SK-N-DZ (cell line): ENCODE measurements at regions not wholly inside any gene's neighbourhood (a gene's known extent, or its start where the extent isn't known, plus 50 kb on each side); places are given as distances from the start of the nearest gene placed in this dataset.

Experiments used
- DNase-seq: peaks from one replicate; pipeline ENCODE4 v3.0.0-alpha.2; 2015; ENCODE audit warnings: low spot score

- DNase-seq, result peak; percentile 52
These were observed 587.7 kb downstream of the BRD1 start for GRCh38 chr22:49240016-49240380.

GRCh38 chr22:49239264-49240015, 588.2 kb downstream of the BRD1 start:
- no peak for DNase-seq

DNA sequence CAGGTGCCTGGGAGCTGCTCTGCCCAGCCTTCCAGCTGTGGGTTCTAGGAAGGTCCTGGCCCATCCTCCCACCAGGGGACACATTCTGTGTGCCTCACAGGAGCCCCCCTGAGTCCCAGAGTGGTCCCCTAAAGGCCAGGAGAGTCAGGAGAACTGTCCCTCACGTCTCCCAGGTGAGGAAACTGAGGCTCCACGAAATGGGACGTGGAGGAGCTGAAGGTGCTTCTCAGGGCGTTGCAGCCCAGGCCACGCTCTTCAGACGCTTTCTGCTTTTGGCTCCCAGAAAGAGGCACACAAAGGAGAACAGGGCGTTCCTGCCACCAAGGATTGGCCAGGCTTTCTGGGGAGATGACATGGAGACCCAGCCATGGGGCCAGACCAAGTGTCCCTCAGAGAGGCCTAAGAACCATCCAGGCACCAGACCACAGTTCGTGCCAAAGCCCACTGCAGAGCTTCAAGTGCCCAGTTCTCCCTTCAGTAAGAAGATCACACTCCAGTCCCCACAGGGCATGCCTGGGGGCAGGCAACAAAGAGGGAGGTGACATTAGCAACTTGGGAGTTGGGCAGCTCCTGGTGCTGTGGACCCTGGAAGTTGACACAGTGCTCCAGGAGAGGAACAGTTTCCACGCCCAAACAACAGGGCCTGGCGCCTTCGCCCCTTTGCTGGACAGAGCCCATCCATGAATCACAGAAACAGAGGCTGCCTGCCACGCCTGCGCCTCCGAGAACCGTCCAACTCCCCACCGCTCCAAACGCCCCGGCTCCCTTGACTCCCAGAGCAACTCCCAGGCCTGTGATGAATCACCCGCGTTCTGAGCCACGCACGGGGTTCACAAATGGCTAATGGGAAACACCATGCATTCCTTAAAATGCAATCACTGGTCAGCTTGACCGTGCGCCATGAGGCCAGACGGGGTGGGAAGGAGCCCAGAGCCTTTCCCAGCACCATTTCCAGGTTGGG, 589.2 kb downstream of the BRD1 start:
- no peak for DNase-seq

DNA sequence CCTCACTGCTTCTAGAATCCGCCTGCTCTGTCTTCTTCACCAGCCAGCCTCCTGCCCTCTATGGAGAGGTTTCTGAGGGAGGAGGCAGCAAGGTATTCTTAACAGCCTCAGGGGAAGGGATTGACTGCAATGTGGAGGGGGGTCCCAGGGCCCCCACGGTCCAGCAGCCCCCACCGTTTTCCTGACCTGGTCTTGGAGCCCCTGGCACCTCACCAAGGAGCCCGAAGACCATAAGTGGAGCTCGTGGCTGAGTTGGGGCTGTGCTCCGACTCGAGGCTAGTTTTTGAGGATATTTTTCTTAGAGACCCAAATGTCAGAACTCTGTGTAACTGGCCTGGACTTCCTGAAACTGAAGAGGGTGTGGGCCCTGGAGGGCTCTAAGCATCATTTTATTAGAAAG, 590.0 kb downstream of the BRD1 start:
- no peak for DNase-seq

DNA sequence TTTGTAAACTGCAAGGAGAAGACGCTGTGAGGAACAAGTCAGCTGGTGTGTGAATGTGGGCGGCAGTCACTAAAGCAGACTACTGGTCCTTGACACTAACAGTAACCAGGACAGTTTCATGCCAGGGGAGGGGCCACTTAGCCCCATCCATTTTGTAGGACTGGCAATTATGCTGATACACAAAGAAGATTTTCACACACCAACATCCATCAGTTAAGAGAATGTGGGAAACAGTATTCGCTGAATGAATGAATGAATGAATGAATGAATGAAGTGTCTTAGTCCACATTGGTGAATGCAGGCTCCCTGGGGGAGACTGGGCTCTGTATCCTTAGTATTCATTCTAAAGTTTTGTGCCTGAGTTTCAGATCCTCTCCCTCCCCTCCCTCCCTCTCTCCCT, 590.4 kb downstream of the BRD1 start:
- peak; percentile 31 for DNase-seq

GRCh38 chr22:49236541-49237075, 591.1 kb downstream of the BRD1 start:
- no peak for DNase-seq

DNA sequence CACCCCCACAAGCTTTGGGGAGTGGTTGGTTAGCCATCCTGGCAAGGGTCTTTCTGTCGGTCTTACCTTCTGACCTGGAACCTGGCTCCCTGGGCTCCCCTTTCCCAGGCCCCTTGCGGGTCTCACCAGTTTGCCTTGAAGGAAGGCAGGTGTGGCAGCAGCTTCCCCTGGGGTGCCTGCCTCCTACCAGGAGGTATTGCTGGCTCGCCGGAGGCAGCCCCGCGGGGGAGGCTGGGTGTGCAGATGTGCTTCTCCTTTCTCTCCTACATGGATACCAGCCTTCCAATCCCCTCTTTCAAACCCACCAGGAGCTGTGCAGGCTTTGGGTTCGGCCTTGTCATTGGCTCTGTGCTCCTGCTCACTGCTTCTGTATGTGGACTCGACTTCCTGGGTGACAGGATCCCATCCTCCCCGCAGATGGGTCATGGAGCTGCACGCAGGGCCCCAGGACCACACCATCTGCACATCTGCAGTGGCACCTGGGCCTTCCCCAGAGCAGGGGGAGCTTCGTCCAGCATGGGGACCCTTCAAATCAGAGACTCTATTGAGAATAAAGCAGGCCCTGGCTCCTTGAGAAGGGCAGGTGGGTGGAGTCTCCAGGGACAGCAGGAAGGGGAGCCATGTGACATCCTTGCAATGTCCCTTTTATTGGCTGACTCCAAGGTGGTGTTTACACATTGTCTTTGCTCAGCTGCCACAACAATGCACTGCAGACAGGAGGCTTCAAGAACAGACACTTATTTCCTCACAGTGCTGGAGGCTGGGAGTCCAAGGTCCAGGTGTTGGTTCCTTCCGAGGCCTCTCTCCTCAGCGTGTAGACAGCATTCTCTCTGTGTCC, 592.0 kb downstream of the BRD1 start:
- peak; percentile 24 for DNase-seq

DNA sequence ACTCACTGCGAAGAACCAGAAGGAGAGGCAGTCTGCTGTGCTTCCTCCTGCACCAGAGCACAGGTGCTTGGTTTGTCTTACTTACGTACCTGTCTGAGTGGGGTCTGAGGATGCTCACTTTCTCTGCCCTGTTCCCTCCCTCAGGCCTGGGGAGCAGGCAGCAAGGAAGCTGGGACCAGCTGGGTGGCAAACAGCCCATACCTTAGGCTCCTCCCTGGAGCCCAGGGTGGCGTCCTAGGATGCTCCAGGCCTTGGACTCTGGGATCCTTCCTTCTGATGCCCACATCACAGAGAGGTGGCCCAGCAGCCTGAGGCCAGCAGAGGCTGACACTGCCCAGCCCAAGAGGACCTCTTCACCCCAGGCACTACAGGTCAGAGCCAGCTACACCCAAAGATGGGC, 593.2 kb downstream of the BRD1 start:
- no peak for DNase-seq

- no peak for DNase-seq
These were observed 594.1 kb downstream of the BRD1 start for GRCh38 chr22:49233507-49234100.

DNA sequence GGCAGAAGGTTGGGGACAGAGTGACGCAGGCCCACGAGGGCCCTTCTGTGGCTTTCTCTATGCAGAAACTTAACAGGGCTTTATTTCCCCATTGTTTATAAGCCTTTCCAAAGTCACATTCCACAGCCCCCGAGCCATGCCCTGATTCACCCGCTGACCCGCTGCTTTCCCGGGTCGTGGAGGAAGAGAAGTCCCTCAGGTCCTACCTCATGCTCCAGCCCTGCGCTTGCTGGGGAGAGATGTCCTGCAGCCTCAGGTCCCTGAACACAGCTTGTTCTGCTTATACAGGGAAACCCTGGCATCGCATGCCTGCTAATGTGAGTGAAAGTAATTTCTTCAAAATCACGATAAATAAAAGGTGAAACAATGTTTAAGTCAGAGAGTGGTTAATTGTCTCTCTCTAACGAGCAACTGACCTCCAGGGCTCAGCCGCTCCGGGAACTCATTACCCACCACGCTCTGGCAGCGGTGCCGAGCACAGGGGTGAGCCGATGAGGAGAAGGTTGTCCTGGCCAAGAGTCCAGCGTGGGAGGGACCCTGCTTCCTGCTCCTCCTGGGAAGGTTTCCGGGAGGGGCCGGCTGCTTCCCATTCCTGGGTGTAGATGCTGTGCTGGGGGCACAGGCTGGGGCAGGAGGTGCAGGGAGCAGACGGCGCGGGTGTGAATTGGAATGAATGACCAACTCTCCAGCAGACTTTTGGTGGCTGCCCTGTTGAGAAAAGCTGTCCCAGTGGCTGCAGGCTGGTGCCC, 595.2 kb downstream of the BRD1 start:
- no peak for DNase-seq

DNA sequence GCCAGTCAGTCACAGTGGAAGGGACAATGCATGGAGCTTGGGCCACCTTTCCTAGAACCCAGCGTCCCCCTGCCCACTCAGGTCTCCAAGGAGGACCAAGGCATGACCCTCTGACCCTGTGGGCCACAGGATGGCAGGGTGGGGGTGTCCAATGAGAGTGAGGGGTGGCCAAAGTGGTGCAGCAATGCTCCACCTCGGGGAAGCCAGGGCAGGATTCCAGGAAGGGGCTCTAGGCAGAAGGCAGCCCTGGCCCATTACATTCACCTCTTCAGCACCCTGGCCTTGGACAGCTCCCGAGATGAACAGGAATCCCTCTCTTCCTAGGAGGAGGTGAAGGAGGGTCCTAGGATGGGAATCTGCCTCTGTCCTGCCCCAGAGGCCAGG, 597.5 kb downstream of the BRD1 start:
- no peak for DNase-seq

GRCh38 chr22:49229483-49230193, 598.0 kb downstream of the BRD1 start:
- DNase-seq, result no peak

GRCh38 chr22:49228431-49229037, 599.1 kb downstream of the BRD1 start:
- DNase-seq, result no peak

DNA sequence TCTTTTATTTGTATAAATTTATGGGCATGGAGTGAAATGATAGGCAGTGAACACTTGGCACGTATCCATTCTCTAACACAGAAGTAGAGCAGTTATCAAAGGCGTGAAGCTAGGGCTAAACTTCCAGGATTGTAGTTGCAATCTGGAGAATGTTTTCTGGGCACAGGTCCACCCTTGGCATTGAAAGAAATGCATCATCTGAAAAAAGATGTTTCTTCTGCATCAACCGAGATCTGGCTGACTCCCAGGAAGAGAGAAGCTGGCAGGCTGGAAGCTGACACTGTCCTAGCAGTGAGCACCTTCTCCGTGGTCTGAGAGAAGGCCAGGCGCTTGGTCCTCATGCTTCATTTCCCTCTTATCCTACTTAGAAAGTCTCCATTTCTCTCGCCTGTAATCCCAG, 600.0 kb downstream of the BRD1 start:
- DNase-seq, result no peak

DNA sequence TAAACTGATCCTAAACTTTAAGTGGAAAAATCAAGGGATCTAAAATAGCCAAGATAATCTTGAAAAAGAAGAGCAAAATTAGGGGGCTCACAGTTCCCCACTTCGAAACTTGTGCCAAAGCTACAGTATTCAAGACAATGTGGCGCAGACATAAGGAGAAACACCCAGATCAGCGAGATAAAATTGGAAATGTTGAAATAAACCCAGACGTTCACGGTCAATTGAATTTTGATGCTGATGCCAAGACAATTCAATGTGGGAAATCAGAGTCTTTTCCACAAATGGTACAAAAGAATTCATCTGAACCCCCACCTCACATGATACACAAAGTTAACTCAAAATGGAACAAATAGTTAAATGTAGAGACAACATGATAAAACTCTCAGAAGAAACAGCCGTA, 601.6 kb downstream of the BRD1 start:
- no peak for DNase-seq

DNA sequence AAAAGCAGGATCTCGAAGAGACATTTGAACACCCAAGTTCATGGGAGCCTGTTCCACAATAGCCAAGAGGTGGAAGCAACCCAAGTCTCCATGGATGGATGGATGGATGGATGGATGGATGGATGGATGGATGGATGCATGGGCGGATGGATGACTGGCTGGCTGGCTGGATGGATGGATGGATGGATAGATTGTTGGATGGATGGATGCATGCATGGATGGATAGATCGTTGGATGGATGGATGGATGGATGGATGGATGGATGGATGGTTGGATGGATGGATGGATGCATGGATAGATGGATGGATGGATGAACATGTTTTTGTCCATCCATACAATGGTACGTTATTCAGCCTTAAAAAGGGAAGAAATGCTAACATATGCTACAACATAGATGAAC, 603.4 kb downstream of the BRD1 start:
- DNase-seq, result no peak

- DNase-seq, result no peak
These were observed 609.5 kb downstream of the BRD1 start for GRCh38 chr22:49218142-49218541.

GRCh38 chr22:49216579-49216978, 611.1 kb downstream of the BRD1 start:
- DNase-seq, result no peak

- no peak for DNase-seq
These were observed 611.8 kb downstream of the BRD1 start for GRCh38 chr22:49215840-49216239.
